ENCODE measurements at regions not wholly inside any gene's neighbourhood (a gene's known extent, or its start where the extent isn't known, plus 50 kb on each side); places are given as distances from the start of the nearest gene placed in this dataset.

GRCh38 chr5:90287036-90287435 lies 122.5 kb downstream of the CETN3 start:
- TF ChIP-seq CTCF (IDR thresholded peaks at IDR 0.05) (no peak), POLR2A (IDR thresholded peaks at IDR 0.05) (no peak)
